ENCODE measurements at regions not wholly inside any gene's neighbourhood (a gene's known extent, or its start where the extent isn't known, plus 50 kb on each side); places are given as distances from the start of the nearest gene placed in this dataset.

DNA sequence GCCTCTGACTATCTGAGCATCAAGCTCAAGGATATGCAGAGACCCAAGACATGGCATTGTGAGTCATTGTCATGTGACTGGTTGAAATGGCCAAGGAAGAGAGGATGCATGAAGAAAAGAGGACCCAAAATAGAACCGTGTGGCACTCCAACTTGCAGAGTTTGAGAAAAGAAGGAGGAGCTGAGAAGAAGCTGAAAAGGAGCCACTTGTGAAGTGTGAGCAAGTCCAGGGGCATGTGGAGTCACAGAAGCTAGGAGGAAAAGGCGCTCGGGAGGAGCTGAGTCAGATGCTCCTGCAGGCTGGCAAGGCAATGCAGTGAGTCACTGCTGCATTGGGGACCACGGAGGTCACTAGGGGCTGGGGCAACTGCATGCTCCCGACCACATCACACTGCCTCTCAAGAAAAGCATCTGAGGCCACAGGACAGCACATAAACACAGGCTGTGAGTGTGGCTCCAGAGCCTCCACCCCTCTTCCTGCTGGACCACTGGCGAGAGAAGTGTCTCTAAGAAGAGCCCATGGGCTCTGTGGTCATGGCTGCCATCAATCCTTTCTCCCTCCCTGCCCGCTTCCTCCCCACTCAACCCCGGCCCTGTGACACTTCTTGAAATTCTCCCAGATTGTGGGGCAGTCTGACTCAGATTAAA, 197.6 kb downstream of the DRD1 start:
- H3K4me3 ChIP-seq (ENCODE audit: low read depth, low read length): no peak overlapping the region
- TF ChIP-seq, protein P1, sequence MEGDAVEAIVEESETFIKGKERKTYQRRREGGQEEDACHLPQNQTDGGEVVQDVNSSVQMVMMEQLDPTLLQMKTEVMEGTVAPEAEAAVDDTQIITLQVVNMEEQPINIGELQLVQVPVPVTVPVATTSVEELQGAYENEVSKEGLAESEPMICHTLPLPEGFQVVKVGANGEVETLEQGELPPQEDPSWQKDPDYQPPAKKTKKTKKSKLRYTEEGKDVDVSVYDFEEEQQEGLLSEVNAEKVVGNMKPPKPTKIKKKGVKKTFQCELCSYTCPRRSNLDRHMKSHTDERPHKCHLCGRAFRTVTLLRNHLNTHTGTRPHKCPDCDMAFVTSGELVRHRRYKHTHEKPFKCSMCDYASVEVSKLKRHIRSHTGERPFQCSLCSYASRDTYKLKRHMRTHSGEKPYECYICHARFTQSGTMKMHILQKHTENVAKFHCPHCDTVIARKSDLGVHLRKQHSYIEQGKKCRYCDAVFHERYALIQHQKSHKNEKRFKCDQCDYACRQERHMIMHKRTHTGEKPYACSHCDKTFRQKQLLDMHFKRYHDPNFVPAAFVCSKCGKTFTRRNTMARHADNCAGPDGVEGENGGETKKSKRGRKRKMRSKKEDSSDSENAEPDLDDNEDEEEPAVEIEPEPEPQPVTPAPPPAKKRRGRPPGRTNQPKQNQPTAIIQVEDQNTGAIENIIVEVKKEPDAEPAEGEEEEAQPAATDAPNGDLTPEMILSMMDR (IDR thresholded peaks at IDR 0.05; ENCODE audit: low read depth, low read length): no peak
- TF ChIP-seq, protein P2, sequence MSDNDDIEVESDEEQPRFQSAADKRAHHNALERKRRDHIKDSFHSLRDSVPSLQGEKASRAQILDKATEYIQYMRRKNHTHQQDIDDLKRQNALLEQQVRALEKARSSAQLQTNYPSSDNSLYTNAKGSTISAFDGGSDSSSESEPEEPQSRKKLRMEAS (IDR thresholded peaks at IDR 0.05; ENCODE audit: low read depth, low read length): no peak
- TF ChIP-seq POLR2A (IDR thresholded peaks at IDR 0.05; ENCODE audit: extremely low read depth, insufficient read length) (no peak), MYC (IDR thresholded peaks at IDR 0.05; ENCODE audit: low read depth, low read length) (no peak)
- DNase-seq (ENCODE audit: low read depth): peak; percentile 11

- TF ChIP-seq, protein P1 (IDR thresholded peaks at IDR 0.05; ENCODE audit: low read depth, low read length): no peak
- TF ChIP-seq MYC (IDR thresholded peaks at IDR 0.05; ENCODE audit: low read depth, low read length) (no peak), POLR2A (IDR thresholded peaks at IDR 0.05; ENCODE audit: extremely low read depth, insufficient read length) (no peak)
- TF ChIP-seq, protein P2 (IDR thresholded peaks at IDR 0.05; ENCODE audit: low read depth, low read length): no peak
- DNase-seq (ENCODE audit: low read depth): no peak
- H3K4me3 ChIP-seq (ENCODE audit: low read depth, low read length): no peak overlapping the region
Measured at GRCh38 chr5:175243441-175243840, 200.5 kb downstream of the DRD1 start.

GRCh38 chr5:175242207-175242606, 201.8 kb downstream of the DRD1 start:
- TF ChIP-seq MYC (IDR thresholded peaks at IDR 0.05; ENCODE audit: low read depth, low read length) (no peak), POLR2A (IDR thresholded peaks at IDR 0.05; ENCODE audit: extremely low read depth, insufficient read length) (no peak)
- TF ChIP-seq, protein P2 (IDR thresholded peaks at IDR 0.05; ENCODE audit: low read depth, low read length): no peak
- TF ChIP-seq, protein P1 (IDR thresholded peaks at IDR 0.05; ENCODE audit: low read depth, low read length): no peak
- DNase-seq (ENCODE audit: low read depth): no peak

DNA sequence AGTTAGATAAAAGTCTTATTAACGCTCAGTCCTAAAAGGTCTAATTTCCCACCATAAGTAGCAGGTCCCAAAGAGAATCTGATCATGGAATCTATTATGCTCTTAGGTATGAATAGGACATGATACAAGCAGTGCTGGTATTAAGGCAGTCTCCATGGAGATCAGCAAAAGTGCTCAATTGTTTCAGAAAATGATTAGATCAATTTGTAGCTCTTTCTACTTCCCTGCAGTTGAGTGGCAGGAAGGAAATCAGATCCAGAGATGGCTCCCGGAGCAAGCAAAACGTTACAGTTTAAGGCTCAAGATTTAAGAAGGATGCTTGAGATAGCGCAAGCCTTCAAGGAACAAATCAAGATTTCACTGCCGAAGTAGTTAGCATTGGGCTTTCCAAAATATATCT, 205.7 kb downstream of the DRD1 start:
- no peak for DNase-seq (ENCODE audit: low read depth)
- H3K4me3 ChIP-seq (ENCODE audit: low read depth, low read length): no peak overlapping the region
- TF ChIP-seq, protein P2 (IDR thresholded peaks at IDR 0.05; ENCODE audit: low read depth, low read length): no peak
- TF ChIP-seq MYC (IDR thresholded peaks at IDR 0.05; ENCODE audit: low read depth, low read length): no peak
- TF ChIP-seq, protein P1 (IDR thresholded peaks at IDR 0.05; ENCODE audit: low read depth, low read length): no peak
- no peak for TF ChIP-seq POLR2A (IDR thresholded peaks at IDR 0.05; ENCODE audit: extremely low read depth, insufficient read length)

More at GRCh38 chr5:175242207-175242606, 201.8 kb downstream of the DRD1 start:
- no peak overlapping the region for H3K4me3 ChIP-seq (ENCODE audit: low read depth, low read length)

DNA sequence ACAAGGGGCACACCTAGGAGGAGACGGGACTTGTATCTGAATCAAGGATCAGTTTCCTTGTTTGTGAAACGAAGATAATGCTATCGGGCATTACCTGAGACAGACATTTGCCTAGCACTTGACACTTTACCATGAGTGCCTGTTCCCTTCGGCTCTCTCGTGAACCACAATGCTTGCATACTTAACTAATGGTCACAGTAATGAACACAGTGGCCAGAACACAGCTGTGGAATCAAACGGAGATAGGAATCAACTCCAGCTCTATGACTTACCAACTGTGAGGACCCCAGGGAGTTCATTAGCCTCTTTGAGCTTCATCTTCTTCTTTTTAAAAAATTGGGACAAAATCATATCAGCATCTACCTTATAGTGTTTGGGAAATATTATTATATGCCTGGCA, 207.8 kb downstream of the DRD1 start:
- DNase-seq (ENCODE audit: low read depth): no peak
- TF ChIP-seq MYC (IDR thresholded peaks at IDR 0.05; ENCODE audit: low read depth, low read length): no peak
- H3K4me3 ChIP-seq (ENCODE audit: low read depth, low read length): no peak overlapping the region

DNA sequence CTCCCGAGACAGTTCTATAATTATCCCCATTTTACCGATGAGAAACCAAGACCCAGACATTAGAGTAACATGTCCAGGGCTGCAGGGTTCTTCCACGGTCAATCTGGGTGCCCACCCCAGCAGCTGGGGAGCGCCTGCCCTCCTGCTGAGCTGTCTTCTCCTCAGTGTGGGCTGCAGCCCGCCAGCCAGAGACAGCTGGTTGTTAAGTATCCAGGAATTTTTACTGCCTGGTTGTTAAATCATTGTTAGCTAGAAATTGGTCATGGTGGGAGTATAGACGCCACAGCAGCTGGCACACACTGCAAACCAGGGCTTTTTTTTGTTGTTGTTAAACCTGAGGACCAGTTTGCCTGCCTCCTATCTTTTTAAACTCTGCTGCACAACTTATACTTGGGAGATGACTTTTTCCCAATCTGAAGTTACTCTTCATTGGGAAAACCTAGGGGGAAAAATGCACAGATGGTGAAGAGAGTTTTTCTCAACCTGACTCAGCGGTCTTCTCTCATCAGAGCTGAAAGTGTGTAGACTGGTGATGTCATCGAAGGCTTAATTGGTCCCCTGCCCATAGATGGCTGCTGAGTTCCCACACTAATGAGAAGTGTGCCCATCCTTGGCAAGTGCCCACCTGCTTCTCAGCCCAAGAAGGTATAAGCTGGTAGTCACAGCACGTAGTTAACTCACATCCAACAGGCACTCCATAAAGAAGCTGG, 208.6 kb downstream of the DRD1 start:
- H3K4me3 ChIP-seq (ENCODE audit: low read depth, low read length): no peak overlapping the region
- no peak for DNase-seq (ENCODE audit: low read depth)

More for the DNA sequence above, 208.6 kb downstream of the DRD1 start:
- TF ChIP-seq, protein P1 (IDR thresholded peaks at IDR 0.05; ENCODE audit: low read depth, low read length): no peak
- TF ChIP-seq, protein P2 (IDR thresholded peaks at IDR 0.05; ENCODE audit: low read depth, low read length): no peak
- no peak for TF ChIP-seq POLR2A (IDR thresholded peaks at IDR 0.05; ENCODE audit: extremely low read depth, insufficient read length)
- TF ChIP-seq MYC (IDR thresholded peaks at IDR 0.05; ENCODE audit: low read depth, low read length): no peak

All from NB4 (cell line).